ENCODE measurements at regions not wholly inside any gene's neighbourhood (a gene's known extent, or its start where the extent isn't known, plus 50 kb on each side); places are given as distances from the start of the nearest gene placed in this dataset.

GRCh38 chr16:9677301-9677653 lies 505.0 kb downstream of the GRIN2A start:
- no peak for DNase-seq (ENCODE audit: low read depth)
- no peak for TF ChIP-seq CTCF (conservative IDR thresholded peaks at IDR 0.05; ENCODE audit: low read depth, low read length)
- H3K4me3 ChIP-seq (ENCODE audit: low read depth, low read length), result no peak overlapping the region

- no peak for DNase-seq (ENCODE audit: low read depth)
- TF ChIP-seq CTCF (conservative IDR thresholded peaks at IDR 0.05; ENCODE audit: low read depth, low read length), result no peak
- H3K4me3 ChIP-seq (ENCODE audit: low read depth, low read length), result no peak overlapping the region
These were observed 502.9 kb downstream of the GRIN2A start for GRCh38 chr16:9679213-9679767.

- no peak for TF ChIP-seq CTCF (conservative IDR thresholded peaks at IDR 0.05; ENCODE audit: low read depth, low read length)
- DNase-seq (ENCODE audit: low read depth), result no peak
- no peak overlapping the region for H3K4me3 ChIP-seq (ENCODE audit: low read depth, low read length)
These were observed 502.1 kb downstream of the GRIN2A start for GRCh38 chr16:9680019-9680655.

GRCh38 chr16:9680968-9681367 lies 501.3 kb downstream of the GRIN2A start:
- TF ChIP-seq CTCF (conservative IDR thresholded peaks at IDR 0.05; ENCODE audit: low read depth, low read length), result no peak
- DNase-seq (ENCODE audit: low read depth), result no peak
- H3K4me3 ChIP-seq (ENCODE audit: low read depth, low read length), result no peak overlapping the region

GRCh38 chr16:9681508-9681907 lies 500.7 kb downstream of the GRIN2A start:
- no peak for TF ChIP-seq CTCF (conservative IDR thresholded peaks at IDR 0.05; ENCODE audit: low read depth, low read length)
- no peak overlapping the region for H3K4me3 ChIP-seq (ENCODE audit: low read depth, low read length)

GRCh38 chr16:9682320-9682719 lies 499.9 kb downstream of the GRIN2A start:
- DNase-seq (ENCODE audit: low read depth), result no peak
- no peak overlapping the region for H3K4me3 ChIP-seq (ENCODE audit: low read depth, low read length)
- no peak for TF ChIP-seq CTCF (conservative IDR thresholded peaks at IDR 0.05; ENCODE audit: low read depth, low read length)

More at GRCh38 chr16:9681508-9681907, 500.7 kb downstream of the GRIN2A start:
- no peak for DNase-seq (ENCODE audit: low read depth)

GRCh38 chr16:9683677-9684076 lies 498.6 kb downstream of the GRIN2A start:
- H3K4me3 ChIP-seq (ENCODE audit: low read depth, low read length), result no peak overlapping the region
- DNase-seq (ENCODE audit: low read depth), result no peak
- TF ChIP-seq CTCF (conservative IDR thresholded peaks at IDR 0.05; ENCODE audit: low read depth, low read length), result no peak
